Endodermal cell (in vitro differentiated cells): ENCODE measurements at regions not wholly inside any gene's neighbourhood (a gene's known extent, or its start where the extent isn't known, plus 50 kb on each side); places are given as distances from the start of the nearest gene placed in this dataset.
A peak's percentile ranks its signal among the peaks of the same experiment; 100 is the strongest.
"Not testable (repeated sequence)": the region's sequence is repeated elsewhere in the genome, so short reads cannot be mapped to it uniquely, and the experiment has no call there.

Experiments
- DNase-seq: peaks from one replicate; pipeline ENCODE4 v3.0.0-alpha.2; 2017
- H3K27ac ChIP-seq: 2 replicates; pipeline ENCODE4 v1.5.1; 2013; ENCODE audit warnings: mild to moderate bottlenecking, low read depth, low read length, moderate library complexity
- H3K27me3 ChIP-seq: 2 replicates; pipeline ENCODE4 v1.6.1; 2013; ENCODE audit warnings: mild to moderate bottlenecking, low read length, moderate library complexity; ENCODE audit not compliant: insufficient read depth, control insufficient read depth, poor library complexity, severe bottlenecking
- H3K36me3 ChIP-seq: 2 replicates; pipeline ENCODE4 v1.7.0; 2013; ENCODE audit warnings: mild to moderate bottlenecking, low read length, moderate library complexity; ENCODE audit not compliant: control insufficient read depth, insufficient read depth
- H3K4me1 ChIP-seq: one replicate; pipeline ENCODE4 v1.7.0; 2013; ENCODE audit warnings: low read length; ENCODE audit not compliant: control insufficient read depth, insufficient read depth
- H3K4me3 ChIP-seq: 2 replicates; pipeline ENCODE4 v1.5.1; 2013; ENCODE audit warnings: mild to moderate bottlenecking, low read length, moderate library complexity
- H3K9ac ChIP-seq: 2 replicates; pipeline ENCODE4 v1.6.1; 2013; ENCODE audit warnings: mild to moderate bottlenecking, low read length, moderate library complexity; ENCODE audit not compliant: poor library complexity, severe bottlenecking; ENCODE audit errors: extremely low read depth
- H3K9me3 ChIP-seq: 2 replicates; pipeline ENCODE4 v1.6.1; 2013; ENCODE audit warnings: mild to moderate bottlenecking, low read length, moderate library complexity; ENCODE audit not compliant: control insufficient read depth
- H3K27ac Mint-ChIP-seq: 2 replicates; pipeline ENCODE4 v1.8.0; 2020; ENCODE audit warnings: mixed read lengths
- H3K27me3 Mint-ChIP-seq: 2 replicates; pipeline ENCODE4 v1.8.0; 2021; ENCODE audit warnings: mild to moderate bottlenecking, mixed read lengths; ENCODE audit not compliant: insufficient read depth
- H3K36me3 Mint-ChIP-seq: 2 replicates; pipeline ENCODE4 v1.8.0; 2020; ENCODE audit warnings: low read depth, mixed read lengths
- H3K4me1 Mint-ChIP-seq: 2 replicates; pipeline ENCODE4 v1.8.0; 2020; ENCODE audit warnings: mixed read lengths
- H3K4me3 Mint-ChIP-seq: 2 replicates; pipeline ENCODE4 v1.8.0; 2020; ENCODE audit warnings: mild to moderate bottlenecking, moderate library complexity, mixed read lengths
- H3K9me3 Mint-ChIP-seq: 2 replicates; pipeline ENCODE4 v1.8.0; 2020; ENCODE audit warnings: mild to moderate bottlenecking, mixed read lengths
- CTCF ChIP-seq: fragments of 200-600 bp; sonication (generic); conservative IDR thresholded peaks from 2 replicates; pipeline ENCODE4 v1.5.0; 2021; ENCODE audit warnings: antibody characterized with exemption, mild to moderate bottlenecking
- WGBS, 2 experiments: methylation state at CpG; one replicate each; pipeline versions ENCODE4 v1.1.5 to v1.1.7; 2013; ENCODE audit warnings: missing lambda C conversion rate in 2 of 2, mixed read lengths in 1 of 2; ENCODE audit not compliant: insufficient coverage in 1 of 2, insufficient read length in 1 of 2; 5-methylcytosine and 5-hydroxymethylcytosine counted together

GRCh38 chrX:150087612-150088011 is 149.3 kb upstream of the EOLA2 start:
- H3K4me3 ChIP-seq, result no peak overlapping the region
- H3K4me1 Mint-ChIP-seq, result no peaks in the 10 kb centered on the region
- no peaks in the 10 kb centered on the region for H3K27me3 ChIP-seq
- TF ChIP-seq CTCF, result peak; percentile 45
- no peak overlapping the region for H3K4me3 Mint-ChIP-seq
- H3K27ac Mint-ChIP-seq, result no peak overlapping the region
- WGBS, 2 experiments, result 84% methylated on average over 1 of the region's 2 CpGs; no CpG with 5 or more reads in 1 of the 2 experiments
- no peak overlapping the region for H3K9ac ChIP-seq
- H3K36me3 ChIP-seq, result no peaks in the 10 kb centered on the region
- H3K27ac ChIP-seq, result no peak overlapping the region
- no peaks in the 10 kb centered on the region for H3K27me3 Mint-ChIP-seq
- no peaks in the 10 kb centered on the region for H3K9me3 ChIP-seq
- peaks cover 50% of the 10 kb centered on the region for H3K9me3 Mint-ChIP-seq
- H3K36me3 Mint-ChIP-seq, result no peaks in the 10 kb centered on the region
- H3K4me1 ChIP-seq, result no peaks in the 10 kb centered on the region
- no peak for DNase-seq

DNA sequence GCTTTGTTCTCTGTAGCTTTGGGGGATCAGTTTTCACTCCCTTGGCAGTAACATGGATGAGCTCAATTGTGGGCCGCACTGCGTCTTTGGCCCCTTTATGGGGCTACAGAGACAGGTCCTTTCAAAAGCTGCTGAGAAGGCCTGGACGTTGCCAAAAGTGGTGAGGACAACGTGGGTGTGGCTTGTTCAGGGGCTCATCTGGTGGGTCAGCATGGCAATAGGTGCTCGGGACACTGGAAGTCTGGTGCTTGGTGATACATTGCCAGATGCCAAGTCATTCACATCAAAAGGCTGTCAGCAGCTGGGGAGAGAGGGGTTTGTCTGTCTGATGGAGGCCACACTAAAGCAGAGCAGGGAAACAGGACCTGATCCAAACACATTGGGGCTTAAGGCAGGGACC is 149.8 kb upstream of the EOLA2 start:
- Mint-ChIP-seq H3K4me3 (no peak overlapping the region), H3K36me3 (no peaks in the 10 kb centered on the region), H3K9me3 (peaks cover 50% of the 10 kb centered on the region), H3K27me3 (no peaks in the 10 kb centered on the region), H3K27ac (no peak overlapping the region), H3K4me1 (no peaks in the 10 kb centered on the region)
- Histone ChIP-seq H3K4me3 (no peak overlapping the region), H3K9me3 (no peaks in the 10 kb centered on the region), H3K4me1 (no peaks in the 10 kb centered on the region), H3K9ac (no peak overlapping the region), H3K36me3 (no peaks in the 10 kb centered on the region), H3K27ac (no peak overlapping the region), H3K27me3 (no peaks in the 10 kb centered on the region)
- DNase-seq, result no peak
- no peak for TF ChIP-seq CTCF
- WGBS, 2 experiments, result 91 to 92% methylated on average over 2 to 5 of the region's 5 CpGs

- Mint-ChIP-seq H3K27ac (no peak overlapping the region), H3K4me1 (no peaks in the 10 kb centered on the region), H3K27me3 (no peaks in the 10 kb centered on the region), H3K4me3 (no peak overlapping the region), H3K36me3 (no peaks in the 10 kb centered on the region), H3K9me3 (peaks cover 48% of the 10 kb centered on the region)
- no peak overlapping the region for H3K9ac ChIP-seq
- H3K9me3 ChIP-seq, result no peaks in the 10 kb centered on the region
- no peak overlapping the region for H3K4me3 ChIP-seq
- TF ChIP-seq CTCF, result no peak
- H3K36me3 ChIP-seq, result no peaks in the 10 kb centered on the region
- DNase-seq, result no peak
- no peaks in the 10 kb centered on the region for H3K4me1 ChIP-seq
- no peak overlapping the region for H3K27ac ChIP-seq
- WGBS, 2 experiments, result 100% methylated on average over 2 to 5 of the region's 5 CpGs
- no peaks in the 10 kb centered on the region for H3K27me3 ChIP-seq
These were observed 150.7 kb upstream of the EOLA2 start for GRCh38 chrX:150088766-150089518.

- not testable (repeated sequence) for H3K36me3 ChIP-seq, H3K27me3 ChIP-seq, DNase-seq, H3K4me3 Mint-ChIP-seq, H3K4me1 ChIP-seq, H3K9me3 ChIP-seq, H3K27me3 Mint-ChIP-seq, H3K4me3 ChIP-seq, H3K27ac Mint-ChIP-seq, H3K4me1 Mint-ChIP-seq, H3K27ac ChIP-seq, H3K36me3 Mint-ChIP-seq, H3K9ac ChIP-seq
- WGBS, 2 experiments, result 97% methylated on average over 4 of the region's 4 CpGs; no CpG with 5 or more reads in 1 of the 2 experiments
- H3K9me3 Mint-ChIP-seq, result peaks cover 56% of the 10 kb centered on the region
These were observed 153.0 kb upstream of the EOLA2 start for GRCh38 chrX:150091300-150091699.
